ENCODE measurements at regions not wholly inside any gene's neighbourhood (a gene's known extent, or its start where the extent isn't known, plus 50 kb on each side); places are given as distances from the start of the nearest gene placed in this dataset.

GRCh38 chr10:128701837-128702236 lies 575.6 kb upstream of the MKI67 start:
- H3K4me3 ChIP-seq (ENCODE audit: low read depth, low read length) = no peak overlapping the region
- TF ChIP-seq CTCF (IDR thresholded peaks at IDR 0.05; ENCODE audit: insufficient read depth, low read length, missing control alignments) = no peak
- ChIA-PET CTCF (no interaction called here), POLR2A (no interaction called here)
- DNase-seq (ENCODE audit: low read depth, low spot score) = no peak

GRCh38 chr10:128704716-128705115 lies 578.5 kb upstream of the MKI67 start:
- ChIA-PET CTCF (no interaction called here), POLR2A (no interaction called here)
- TF ChIP-seq CTCF (IDR thresholded peaks at IDR 0.05; ENCODE audit: insufficient read depth, low read length, missing control alignments) = no peak
- no peak for DNase-seq (ENCODE audit: low read depth, low spot score)
- no peak overlapping the region for H3K4me3 ChIP-seq (ENCODE audit: low read depth, low read length)

GRCh38 chr10:128708182-128708581 lies 582.0 kb upstream of the MKI67 start:
- H3K4me3 ChIP-seq (ENCODE audit: low read depth, low read length) = no peak overlapping the region
- POLR2A ChIA-PET = no interaction called here
- no peak for TF ChIP-seq CTCF (IDR thresholded peaks at IDR 0.05; ENCODE audit: insufficient read depth, low read length, missing control alignments)
- CTCF ChIA-PET = no interaction called here
- DNase-seq (ENCODE audit: low read depth, low spot score) = no peak

GRCh38 chr10:128709686-128710085 lies 583.5 kb upstream of the MKI67 start:
- DNase-seq (ENCODE audit: low read depth, low spot score) = no peak
- CTCF ChIA-PET = no interaction called here
- no peak overlapping the region for H3K4me3 ChIP-seq (ENCODE audit: low read depth, low read length)
- POLR2A ChIA-PET = no interaction called here
- TF ChIP-seq CTCF (IDR thresholded peaks at IDR 0.05; ENCODE audit: insufficient read depth, low read length, missing control alignments) = no peak

- DNase-seq (ENCODE audit: low read depth, low spot score) = no peak
- no peak for TF ChIP-seq CTCF (IDR thresholded peaks at IDR 0.05; ENCODE audit: insufficient read depth, low read length, missing control alignments)
- H3K4me3 ChIP-seq (ENCODE audit: low read depth, low read length) = no peak overlapping the region
- ChIA-PET POLR2A (no interaction called here), CTCF (no interaction called here)
Measured at GRCh38 chr10:128710098-128710797, 584.0 kb upstream of the MKI67 start.

- POLR2A ChIA-PET = no interaction called here
- DNase-seq (ENCODE audit: low read depth, low spot score) = no peak
- CTCF ChIA-PET = no interaction called here
- no peak overlapping the region for H3K4me3 ChIP-seq (ENCODE audit: low read depth, low read length)
- TF ChIP-seq CTCF (IDR thresholded peaks at IDR 0.05; ENCODE audit: insufficient read depth, low read length, missing control alignments) = no peak
Measured at GRCh38 chr10:128710798-128711183, 584.6 kb upstream of the MKI67 start.
